ENCODE measurements at regions not wholly inside any gene's neighbourhood (a gene's known extent, or its start where the extent isn't known, plus 50 kb on each side); places are given as distances from the start of the nearest gene placed in this dataset.
A peak's percentile ranks its signal among the peaks of the same experiment; 100 is the strongest.
"Not testable (repeated sequence)": the region's sequence is repeated elsewhere in the genome, so short reads cannot be mapped to it uniquely, and the experiment has no call there.

GRCh38 chr3:86782286-86782685, 208.7 kb downstream of the VGLL3 start:
- TF ChIP-seq CTCF (conservative IDR thresholded peaks at IDR 0.05), result no peak
- H3K27ac ChIP-seq, result no peak overlapping the region

- no peak overlapping the region for H3K27ac ChIP-seq
- peak; percentile 75 for TF ChIP-seq CTCF (conservative IDR thresholded peaks at IDR 0.05)
These were observed 216.8 kb downstream of the VGLL3 start for GRCh38 chr3:86774082-86774691.

GRCh38 chr3:86772699-86773098, 218.2 kb downstream of the VGLL3 start:
- no peak overlapping the region for H3K27ac ChIP-seq
- TF ChIP-seq CTCF (conservative IDR thresholded peaks at IDR 0.05), result no peak

DNA sequence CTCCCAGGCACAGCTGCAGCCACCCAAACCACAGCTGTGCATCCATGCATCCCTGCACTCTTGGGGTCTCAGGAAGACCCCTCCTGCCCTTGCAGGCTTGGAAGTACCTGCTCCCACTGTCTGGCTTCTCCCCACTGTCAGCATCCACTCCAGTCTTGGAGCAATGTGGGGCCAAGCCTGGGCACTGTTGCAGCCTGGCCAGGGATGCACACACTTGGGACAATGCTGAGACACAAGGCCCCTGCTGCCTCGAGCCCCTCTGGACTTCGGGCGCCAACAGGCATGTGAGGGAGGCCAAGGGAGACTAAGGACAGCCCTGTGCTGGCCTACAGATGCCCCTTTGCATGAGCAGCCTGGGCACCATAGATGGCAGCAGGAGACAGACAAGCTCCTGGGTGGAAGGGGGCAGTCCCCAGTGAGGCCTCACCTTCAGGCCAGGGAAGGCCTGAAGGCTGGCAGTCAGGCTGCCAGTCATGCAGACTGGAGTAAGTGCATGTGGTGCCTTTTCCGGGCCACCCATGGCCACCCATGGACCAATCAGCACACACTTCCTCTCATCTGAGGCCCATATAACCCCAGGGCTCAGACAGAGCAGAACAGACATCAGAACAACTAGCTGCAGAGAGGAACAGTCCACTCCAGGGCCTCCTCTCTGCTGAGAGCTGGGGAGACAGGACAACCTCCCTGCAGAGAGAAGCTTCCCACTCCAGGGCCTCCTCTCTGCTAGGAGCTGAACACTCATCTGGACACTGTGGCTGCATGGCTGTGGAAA, 219.0 kb downstream of the VGLL3 start:
- no peak for TF ChIP-seq CTCF (conservative IDR thresholded peaks at IDR 0.05)
- H3K27ac ChIP-seq, result no peak overlapping the region

DNA sequence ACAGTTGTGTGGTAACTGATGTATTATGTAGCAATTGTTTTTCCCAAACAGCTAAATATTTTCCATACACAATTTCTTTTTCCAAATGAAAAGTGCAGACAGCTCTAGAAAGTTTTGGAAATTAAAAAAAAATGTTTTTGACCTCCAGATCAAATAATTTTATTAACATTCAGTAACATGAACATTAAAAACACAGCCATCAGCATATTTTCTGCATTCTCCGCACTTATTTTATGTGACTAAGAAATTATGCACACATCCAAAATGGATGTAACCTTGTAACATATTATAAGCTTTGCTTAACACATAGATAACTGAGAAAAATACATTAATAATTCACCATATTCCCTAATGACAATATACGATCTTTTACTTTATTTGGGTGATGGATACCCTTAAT, 224.6 kb downstream of the VGLL3 start:
- H3K27ac ChIP-seq, result no peak overlapping the region
- TF ChIP-seq CTCF (conservative IDR thresholded peaks at IDR 0.05), result no peak

DNA sequence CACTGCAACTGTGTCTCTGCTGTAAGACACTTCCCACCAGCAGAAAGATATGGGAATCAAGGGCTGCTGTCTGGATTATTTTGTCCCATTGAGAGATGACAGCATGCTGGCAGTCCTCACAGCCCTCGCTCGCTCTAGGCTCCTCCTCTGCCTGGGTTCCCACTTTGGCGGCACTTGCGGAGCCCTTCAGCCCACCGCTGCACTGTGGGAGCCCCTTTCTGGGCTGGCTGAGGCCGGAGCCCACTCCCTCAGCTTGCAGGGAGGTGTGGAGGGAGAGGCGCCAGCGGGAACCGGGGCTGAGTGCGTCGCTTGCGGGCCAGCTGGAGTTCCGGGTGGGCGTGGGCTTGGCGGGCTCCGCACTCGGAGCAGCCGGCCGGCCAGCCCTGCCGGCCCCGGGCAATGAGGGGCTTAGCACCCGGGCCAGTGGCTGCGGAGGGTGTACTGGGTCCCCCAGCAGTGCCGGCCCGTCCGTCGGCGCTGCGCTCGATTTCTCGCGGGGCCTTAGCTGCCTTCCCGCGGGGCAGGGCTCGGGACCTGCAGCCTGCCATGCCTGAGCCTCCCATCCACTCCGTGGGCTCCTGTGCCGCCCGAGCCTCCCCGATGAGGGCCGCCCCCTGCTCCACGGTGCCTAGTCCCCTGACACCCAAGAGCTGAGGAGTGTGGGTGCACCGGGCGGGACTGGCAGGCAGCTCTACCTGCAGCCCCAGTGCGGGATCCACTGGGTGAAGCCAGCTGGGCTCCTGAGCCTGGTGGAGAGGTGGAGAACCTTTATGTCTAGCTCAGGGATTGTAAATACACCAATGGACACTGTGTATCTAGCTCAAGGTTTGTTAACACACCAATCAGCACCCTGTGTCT, 233.4 kb downstream of the VGLL3 start:
- not testable (repeated sequence) for H3K27ac ChIP-seq

DNA sequence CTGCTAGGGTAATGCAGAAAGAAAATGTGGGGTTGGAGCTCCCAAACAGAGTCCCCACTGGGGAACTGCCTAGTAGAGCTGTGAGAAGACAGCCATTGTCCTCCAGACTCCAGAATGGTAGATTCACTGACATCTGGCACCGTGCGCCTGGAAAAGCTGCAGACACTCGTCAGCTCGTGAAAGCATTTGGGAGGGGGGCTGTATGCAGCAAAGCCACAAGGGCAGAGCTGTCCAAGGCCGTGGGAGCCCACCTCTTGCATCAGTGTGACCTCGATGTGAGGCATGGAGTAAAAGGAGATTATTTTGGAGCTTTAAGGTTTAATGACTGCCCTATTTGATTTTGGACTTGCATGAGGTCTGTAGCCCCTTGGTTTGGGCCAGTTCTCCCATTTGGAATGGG, 242.9 kb downstream of the VGLL3 start:
- no peak for TF ChIP-seq CTCF (conservative IDR thresholded peaks at IDR 0.05)
- H3K27ac ChIP-seq, result no peak overlapping the region
